ENCODE measurements at regions not wholly inside any gene's neighbourhood (a gene's known extent, or its start where the extent isn't known, plus 50 kb on each side); places are given as distances from the start of the nearest gene placed in this dataset.
A peak's percentile ranks its signal among the peaks of the same experiment; 100 is the strongest.

- Mint-ChIP-seq H3K4me1 (no peaks in the 10 kb centered on the region), H3K4me3 (no peak overlapping the region), H3K27me3 (no peaks in the 10 kb centered on the region), H3K9me3 (peaks cover 3 to 7% of the 10 kb centered on the region in 2 donors), H3K27ac (no peak overlapping the region)
- DNase-seq, result no peak
- no peak for ATAC-seq
Measured at GRCh38 chr6:14966906-14967711, 278.8 kb upstream of the JARID2 start.

- Mint-ChIP-seq H3K9me3 (peaks cover 3 to 7% of the 10 kb centered on the region in 2 donors), H3K27ac (no peak overlapping the region), H3K4me3 (no peak overlapping the region), H3K27me3 (no peaks in the 10 kb centered on the region), H3K4me1 (no peaks in the 10 kb centered on the region)
- no peak for DNase-seq
- no peak for ATAC-seq
Measured at GRCh38 chr6:14968056-14968637, 277.7 kb upstream of the JARID2 start.

- Mint-ChIP-seq H3K9me3 (peaks cover 3 to 7% of the 10 kb centered on the region in 2 donors), H3K4me1 (no peaks in the 10 kb centered on the region), H3K27ac (no peak overlapping the region), H3K4me3 (no peak overlapping the region), H3K27me3 (no peaks in the 10 kb centered on the region)
- DNase-seq, result no peak
- ATAC-seq, result no peak
Measured at GRCh38 chr6:14969126-14969525, 276.7 kb upstream of the JARID2 start.

GRCh38 chr6:14972379-14973067 is 273.3 kb upstream of the JARID2 start:
- Mint-ChIP-seq H3K4me3 (no peak overlapping the region), H3K27ac (no peak overlapping the region), H3K4me1 (peaks cover 6% of the 10 kb centered on the region), H3K27me3 (no peaks in the 10 kb centered on the region), H3K9me3 (peaks cover 3 to 7% of the 10 kb centered on the region in 2 donors)
- ATAC-seq, result no peak
- no peak for DNase-seq

- Mint-ChIP-seq H3K27ac (peak overlapping the region in 1 of 2 donors; percentile 6), H3K9me3 (peaks cover 0 to 2% of the 10 kb centered on the region in 2 donors)
Measured at GRCh38 chr6:14974372-14974771, 271.5 kb upstream of the JARID2 start.

GRCh38 chr6:14974792-14975470 is 270.9 kb upstream of the JARID2 start:
- Mint-ChIP-seq H3K4me1 (peaks cover 6% of the 10 kb centered on the region), H3K9me3 (no peaks in the 10 kb centered on the region), H3K27me3 (no peaks in the 10 kb centered on the region), H3K27ac (no peak overlapping the region), H3K4me3 (no peak overlapping the region)
- no peak for DNase-seq
- ATAC-seq, result no peak

More at GRCh38 chr6:14974372-14974771, 271.5 kb upstream of the JARID2 start:
- H3K27me3 Mint-ChIP-seq, result no peaks in the 10 kb centered on the region
- no peak overlapping the region for H3K4me3 Mint-ChIP-seq
- ATAC-seq, result no peak
- H3K4me1 Mint-ChIP-seq, result peaks cover 6% of the 10 kb centered on the region
- DNase-seq, result no peak

GRCh38 chr6:14975471-14975817 is 270.4 kb upstream of the JARID2 start:
- peak overlapping the region in 1 of 2 donors; percentile 20 for H3K27ac Mint-ChIP-seq
- DNase-seq (no peak), ATAC-seq (no peak)

GRCh38 chr6:14977747-14978382 is 268.0 kb upstream of the JARID2 start:
- Mint-ChIP-seq H3K4me3 (no peak overlapping the region), H3K27ac (no peak overlapping the region), H3K9me3 (no peaks in the 10 kb centered on the region), H3K27me3 (peaks cover 7% of the 10 kb centered on the region), H3K4me1 (peaks cover 6% of the 10 kb centered on the region)
- DNase-seq (no peak), ATAC-seq (no peak)

More at GRCh38 chr6:14975471-14975817, 270.4 kb upstream of the JARID2 start:
- Mint-ChIP-seq H3K27me3 (no peaks in the 10 kb centered on the region), H3K4me1 (peaks cover 6% of the 10 kb centered on the region), H3K9me3 (no peaks in the 10 kb centered on the region), H3K4me3 (no peak overlapping the region)

GRCh38 chr6:14981960-14982359 is 263.9 kb upstream of the JARID2 start:
- Mint-ChIP-seq H3K4me1 (no peaks in the 10 kb centered on the region), H3K9me3 (no peaks in the 10 kb centered on the region), H3K4me3 (no peak overlapping the region), H3K27me3 (peaks cover 32% of the 10 kb centered on the region), H3K27ac (no peak overlapping the region)
- DNase-seq, result no peak
- no peak for ATAC-seq

GRCh38 chr6:14983599-14984518 is 262.0 kb upstream of the JARID2 start:
- DNase-seq (no peak), ATAC-seq (no peak)
- Mint-ChIP-seq H3K27me3 (peaks cover 32% of the 10 kb centered on the region), H3K27ac (no peak overlapping the region), H3K9me3 (no peaks in the 10 kb centered on the region), H3K4me1 (no peaks in the 10 kb centered on the region), H3K4me3 (no peak overlapping the region)

- no peak for DNase-seq
- no peaks in the 10 kb centered on the region for H3K4me1 Mint-ChIP-seq
- peaks cover 32% of the 10 kb centered on the region for H3K27me3 Mint-ChIP-seq
- no peak for ATAC-seq
- H3K9me3 Mint-ChIP-seq, result no peaks in the 10 kb centered on the region
- no peak overlapping the region for H3K4me3 Mint-ChIP-seq
- H3K27ac Mint-ChIP-seq, result no peak overlapping the region
Measured at GRCh38 chr6:14984519-14984853, 261.4 kb upstream of the JARID2 start.

- DNase-seq (no peak), ATAC-seq (no peak)
- peaks cover 32% of the 10 kb centered on the region for H3K27me3 Mint-ChIP-seq
- H3K4me3 Mint-ChIP-seq, result no peak overlapping the region
- no peak overlapping the region for H3K27ac Mint-ChIP-seq
- H3K9me3 Mint-ChIP-seq, result no peaks in the 10 kb centered on the region
- H3K4me1 Mint-ChIP-seq, result no peaks in the 10 kb centered on the region
Measured at GRCh38 chr6:14985366-14985765, 260.5 kb upstream of the JARID2 start.

GRCh38 chr6:14986370-14986769 is 259.5 kb upstream of the JARID2 start:
- Mint-ChIP-seq H3K4me3 (no peak overlapping the region), H3K9me3 (no peaks in the 10 kb centered on the region), H3K27me3 (peaks cover 27% of the 10 kb centered on the region), H3K27ac (no peak overlapping the region), H3K4me1 (no peaks in the 10 kb centered on the region)
- DNase-seq, result no peak
- ATAC-seq, result no peak

GRCh38 chr6:14987490-14987889 is 258.4 kb upstream of the JARID2 start:
- Mint-ChIP-seq H3K4me3 (no peak overlapping the region), H3K4me1 (no peaks in the 10 kb centered on the region), H3K27me3 (peaks cover 25% of the 10 kb centered on the region), H3K9me3 (no peaks in the 10 kb centered on the region), H3K27ac (no peak overlapping the region)
- ATAC-seq (no peak), DNase-seq (no peak)

Data from stimulated activated naive CD8-positive, alpha-beta T cell treated with anti-CD3 and anti-CD28 coated beads, Interleukin-15, amount 100 ng/mL, for 72 hours (primary cell).